K562 (cell line): ENCODE measurements at regions not wholly inside any gene's neighbourhood (a gene's known extent, or its start where the extent isn't known, plus 50 kb on each side); places are given as distances from the start of the nearest gene placed in this dataset.

Source experiments
- AFF1 ChIP-seq, 2 experiments: fragments of 450-650 bp; IDR thresholded peaks; 2 replicates each; pipeline ENCODE4 v1.6.1; 2018; ENCODE audit warnings: mild to moderate bottlenecking in 2 of 2, low read depth in 1 of 2; ENCODE audit not compliant: partially characterized antibody in 2 of 2
- GABPB1 ChIP-seq: sonication (generic); formaldehyde crosslinking; IDR thresholded peaks from 2 replicates; pipeline ENCODE4 v1.8.0; 2022; ENCODE audit warnings: mild to moderate bottlenecking, missing genetic modification reagents
- KAT2B ChIP-seq: IDR thresholded peaks from one replicate; pipeline ENCODE4 v1.6.1; 2012; ENCODE audit warnings: low read depth, mild to moderate bottlenecking, control low read depth, inconsistent platforms, low read length, moderate library complexity
- SFPQ ChIP-seq: fragments of 200-400 bp; formaldehyde crosslinking; IDR thresholded peaks from 2 replicates; pipeline ENCODE4 v1.6.1; 2017; ENCODE audit warnings: mild to moderate bottlenecking, low read depth, low read length, moderate library complexity
- SLC30A9 ChIP-seq: fragments of 250-450 bp; sonication (Bioruptor Pico); IDR thresholded peaks from 2 replicates; pipeline ENCODE4 v1.8.0; 2022; ENCODE audit warnings: mild to moderate bottlenecking, moderate library complexity
- ZBTB1 ChIP-seq: sonication (generic); formaldehyde crosslinking; IDR thresholded peaks from 2 replicates; pipeline ENCODE4 v1.8.1; 2023; ENCODE audit warnings: missing genetic modification reagents, low read depth, mild to moderate bottlenecking, borderline replicate concordance
- ZNF431 ChIP-seq: sonication (generic); formaldehyde crosslinking; IDR thresholded peaks from 2 replicates; pipeline ENCODE4 v1.8.0; 2022; ENCODE audit warnings: mild to moderate bottlenecking, missing genetic modification reagents
- ZNF75A ChIP-seq: fragments of 450-650 bp; formaldehyde crosslinking; IDR thresholded peaks from 2 replicates; pipeline ENCODE4 v1.4.0; 2020; ENCODE audit warnings: mild to moderate bottlenecking
- TF ChIP-seq, protein P1 (sequence below): fragments of 450-650 bp; formaldehyde crosslinking; conservative IDR thresholded peaks from 2 replicates; pipeline ENCODE4 v1.4.0; 2022; ENCODE audit warnings: mild to moderate bottlenecking, missing genetic modification characterization

- TF ChIP-seq SFPQ (no peak), ZNF431 (CRISPR knock-in tag) (no peak), SLC30A9 (CRISPR knock-in tag) (no peak), GABPB1 (CRISPR knock-in tag) (no peak), AFF1 (IDR thresholded peaks at IDR 0.05; ENCODE audit: low read depth in 1 of 2, partially characterized antibody in 2 of 2) (no peak), ZBTB1 (no peak), KAT2B (no peak), ZNF75A (CRISPR knock-in tag) (no peak)
- TF ChIP-seq, protein P1, sequence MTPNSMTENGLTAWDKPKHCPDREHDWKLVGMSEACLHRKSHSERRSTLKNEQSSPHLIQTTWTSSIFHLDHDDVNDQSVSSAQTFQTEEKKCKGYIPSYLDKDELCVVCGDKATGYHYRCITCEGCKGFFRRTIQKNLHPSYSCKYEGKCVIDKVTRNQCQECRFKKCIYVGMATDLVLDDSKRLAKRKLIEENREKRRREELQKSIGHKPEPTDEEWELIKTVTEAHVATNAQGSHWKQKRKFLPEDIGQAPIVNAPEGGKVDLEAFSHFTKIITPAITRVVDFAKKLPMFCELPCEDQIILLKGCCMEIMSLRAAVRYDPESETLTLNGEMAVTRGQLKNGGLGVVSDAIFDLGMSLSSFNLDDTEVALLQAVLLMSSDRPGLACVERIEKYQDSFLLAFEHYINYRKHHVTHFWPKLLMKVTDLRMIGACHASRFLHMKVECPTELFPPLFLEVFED, result no peak
These were observed 217.4 kb upstream of the PPP2R2D start (continued) for GRCh38 chr10:131683281-131683861.
